Gastroesophageal sphincter (tissue), 4 donors: ENCODE measurements at regions not wholly inside any gene's neighbourhood (a gene's known extent, or its start where the extent isn't known, plus 50 kb on each side); places are given as distances from the start of the nearest gene placed in this dataset.

Source experiments
- ATAC-seq: fragments of 150-250 bp; one replicate; pipeline ENCODE4 v1.9.1; 2016; ENCODE audit warnings: mild to moderate bottlenecking, moderate library complexity
- H3K27ac ChIP-seq, 4 donors: fragments of 200-600 bp; sonication (generic) in 3 of 4; 1 replicate in 3 of 4; 2 replicates in 1 of 4; pipeline ENCODE4 v1.5.1; 2016 to 2019
- H3K27me3 ChIP-seq: fragments of 200-600 bp; sonication (generic); one replicate; pipeline ENCODE4 v1.5.1; 2019
- H3K36me3 ChIP-seq, 2 donors: fragments of 200-600 bp; sonication (generic); one replicate each; pipeline ENCODE4 v1.5.1; 2019; ENCODE audit warnings: control low read depth in 1 of 2
- H3K4me1 ChIP-seq, 3 donors: fragments of 200-600 bp; sonication (generic); 1 replicate in 2 of 3; 2 replicates in 1 of 3; pipeline ENCODE4 v1.5.1; 2016 to 2019; ENCODE audit warnings: control low read depth in 2 of 3
- H3K4me3 ChIP-seq, 2 donors: fragments of 200-600 bp; sonication (generic); one replicate each; pipeline ENCODE4 v1.5.1; 2019; ENCODE audit warnings: mild to moderate bottlenecking in 1 of 2, moderate library complexity in 1 of 2
- H3K9me3 ChIP-seq, 3 donors: fragments of 200-600 bp; sonication (generic); one replicate each; pipeline ENCODE4 v1.5.1; 2017 to 2019; ENCODE audit warnings: control low read depth in 2 of 3
- CTCF ChIP-seq, 4 experiments: fragments of 200-600 bp in 2 of 4; fragments of 450-650 bp in 2 of 4; sonication (generic) in 1 of 4; IDR thresholded peaks; one replicate each; pipeline ENCODE4 v1.5.1; 2017 to 2019; ENCODE audit warnings: antibody characterized with exemption in 4 of 4, mild to moderate bottlenecking in 2 of 4, moderate library complexity in 2 of 4
- EP300 ChIP-seq: sonication (generic); formaldehyde crosslinking; IDR thresholded peaks from one replicate; pipeline ENCODE4 v1.6.1; 2017; ENCODE audit warnings: antibody characterized with exemption, mild to moderate bottlenecking
- POLR2A ChIP-seq, 2 donors: fragments of 450-650 bp; IDR thresholded peaks; one replicate each; pipeline ENCODE4 v1.6.1; 2017; ENCODE audit warnings: antibody characterized with exemption in 2 of 2, mild to moderate bottlenecking in 2 of 2, moderate library complexity in 1 of 2
- POLR2AphosphoS5 ChIP-seq: sonication (generic); formaldehyde crosslinking; IDR thresholded peaks from one replicate; pipeline ENCODE4 v1.6.1; 2017; ENCODE audit warnings: antibody characterized with exemption
- WGBS, 2 donors: methylation state at CpG; one replicate each; pipeline ENCODE4 v1.1.5; 2018; ENCODE audit warnings: low coverage in 1 of 2; 5-methylcytosine and 5-hydroxymethylcytosine counted together

- Histone ChIP-seq H3K4me1 (peaks cover 0 to 7% (median 0%) of the 10 kb centered on the region in 3 donors), H3K27me3 (no peaks in the 10 kb centered on the region), H3K4me3 (no peak overlapping the region), H3K36me3 (no peaks in the 10 kb centered on the region), H3K9me3 (no peaks in the 10 kb centered on the region), H3K27ac (no peak overlapping the region)
- ATAC-seq, result no peak
- 84 to 100% methylated on average over 1 to 3 of the region's 3 CpGs for WGBS, 2 donors
- TF ChIP-seq CTCF (IDR thresholded peaks at IDR 0.05), result no peak
- TF ChIP-seq POLR2AphosphoS5, result no peak
- no peak for TF ChIP-seq POLR2A (IDR thresholded peaks at IDR 0.05)
- no peak for TF ChIP-seq EP300
Measured at GRCh38 chr10:123297175-123297574, 143.0 kb downstream of the BUB3 start.

GRCh38 chr10:123298583-123298982 is 144.4 kb downstream of the BUB3 start:
- WGBS, 2 donors, result 63 to 74% methylated on average over 5 of the region's 5 CpGs
- no peak overlapping the region for H3K4me3 ChIP-seq
- peaks cover 0 to 7% (median 0%) of the 10 kb centered on the region in 3 donors for H3K4me1 ChIP-seq
- ATAC-seq, result no peak
- no peak overlapping the region for H3K27ac ChIP-seq
- H3K36me3 ChIP-seq, result no peaks in the 10 kb centered on the region
- TF ChIP-seq POLR2AphosphoS5, result no peak
- no peak for TF ChIP-seq POLR2A (IDR thresholded peaks at IDR 0.05)
- TF ChIP-seq CTCF (IDR thresholded peaks at IDR 0.05), result no peak
- no peak for TF ChIP-seq EP300
- H3K27me3 ChIP-seq, result no peaks in the 10 kb centered on the region
- H3K9me3 ChIP-seq, result no peaks in the 10 kb centered on the region

- Histone ChIP-seq H3K27ac (no peak overlapping the region), H3K9me3 (no peaks in the 10 kb centered on the region), H3K27me3 (no peaks in the 10 kb centered on the region), H3K4me1 (peaks cover 0 to 7% (median 0%) of the 10 kb centered on the region in 3 donors), H3K4me3 (no peak overlapping the region), H3K36me3 (no peaks in the 10 kb centered on the region)
- no peak for TF ChIP-seq POLR2A (IDR thresholded peaks at IDR 0.05)
- no peak for TF ChIP-seq POLR2AphosphoS5
- TF ChIP-seq EP300, result no peak
- TF ChIP-seq CTCF (IDR thresholded peaks at IDR 0.05), result no peak
- no peak for ATAC-seq
- 83% methylated on average over 1 of the region's 6 CpGs; no CpG with 5 or more reads in 1 of the 2 donors for WGBS, 2 donors
Measured at GRCh38 chr10:123299598-123299997, 145.4 kb downstream of the BUB3 start.

- Histone ChIP-seq H3K4me1 (peaks cover 0 to 7% (median 0%) of the 10 kb centered on the region in 3 donors), H3K27ac (no peak overlapping the region), H3K27me3 (no peaks in the 10 kb centered on the region), H3K9me3 (no peaks in the 10 kb centered on the region), H3K4me3 (no peak overlapping the region), H3K36me3 (no peaks in the 10 kb centered on the region)
- TF ChIP-seq POLR2A (IDR thresholded peaks at IDR 0.05) (no peak), EP300 (no peak), POLR2AphosphoS5 (no peak), CTCF (IDR thresholded peaks at IDR 0.05) (no peak)
- 29 to 44% methylated on average over 7 to 8 of the region's 10 CpGs for WGBS, 2 donors
- ATAC-seq, result no peak
Measured at GRCh38 chr10:123301077-123301857, 147.1 kb downstream of the BUB3 start.
